Aorta (tissue), 5 donors: ENCODE measurements at regions not wholly inside any gene's neighbourhood (a gene's known extent, or its start where the extent isn't known, plus 50 kb on each side); places are given as distances from the start of the nearest gene placed in this dataset.

ENCODE experiments used
- ATAC-seq: fragments of 200-7000 bp; cut with Tn5 transposase; one replicate; pipeline ENCODE4 v1.9.1; 2022; ENCODE audit warnings: moderate library complexity; ENCODE audit not compliant: low FRiP score
- DNase-seq, 2 donors: peaks; one replicate each; pipeline ENCODE4 v3.0.0-alpha.2; 2020
- H3K27ac ChIP-seq, 2 donors: one replicate each; pipeline ENCODE4 v1.5.1; 2013; ENCODE audit warnings: low read length in 2 of 2, mild to moderate bottlenecking in 2 of 2, moderate library complexity in 2 of 2, control low read depth in 1 of 2, inconsistent platforms in 1 of 2, low read depth in 1 of 2
- H3K27me3 ChIP-seq, 2 donors: one replicate each; pipeline ENCODE4 v1.6.1; 2013; ENCODE audit warnings: control low read depth in 1 of 2, low read length in 1 of 2, mild to moderate bottlenecking in 1 of 2, moderate library complexity in 1 of 2; ENCODE audit not compliant: insufficient read depth in 2 of 2, control insufficient read depth in 1 of 2
- H3K36me3 ChIP-seq, 2 donors: one replicate each; pipeline ENCODE4 v1.6.1; 2013; ENCODE audit warnings: control low read depth in 1 of 2, low read length in 1 of 2, mild to moderate bottlenecking in 1 of 2; ENCODE audit not compliant: insufficient read depth in 2 of 2, control insufficient read depth in 1 of 2
- H3K4me1 ChIP-seq, 2 donors: one replicate each; pipeline ENCODE4 v1.6.1; 2013; ENCODE audit warnings: low read length in 2 of 2, control low read depth in 1 of 2, mild to moderate bottlenecking in 1 of 2, moderate library complexity in 1 of 2; ENCODE audit not compliant: insufficient read depth in 2 of 2, control insufficient read depth in 1 of 2
- H3K4me3 ChIP-seq, 2 donors: one replicate each; pipeline ENCODE4 v1.5.1; 2013; ENCODE audit warnings: low read length in 2 of 2, control low read depth in 1 of 2, mild to moderate bottlenecking in 1 of 2
- H3K9me3 ChIP-seq: one replicate; pipeline ENCODE4 v1.6.1; 2013; ENCODE audit warnings: mild to moderate bottlenecking, low read length; ENCODE audit not compliant: control insufficient read depth
- WGBS, 2 donors: extraction: QIAGEN DNeasy Blood & Tissue Kit; methylation state at CpG; one replicate each; pipeline ENCODE4 v1.1.7; 2013; 5-methylcytosine and 5-hydroxymethylcytosine counted together
- intact Hi-C, 2 donors: fragments of 100-400 bp; cut with DNase I; formaldehyde crosslinking; loops; one replicate each; pipeline versions ENCODE4 v1.14.2 to v1.15.0; 2022
- donor health status: healthy with polysubstance abuse.
- donor health status: Bipolar disorder and iron deficiency.
- donor health status: DM: no; HTN: no; CAD: no.
- donor health status: DM: no; HTN: no; CAD: no.
- donor health status: DM: yes; HTN: yes; CAD: no.

DNA sequence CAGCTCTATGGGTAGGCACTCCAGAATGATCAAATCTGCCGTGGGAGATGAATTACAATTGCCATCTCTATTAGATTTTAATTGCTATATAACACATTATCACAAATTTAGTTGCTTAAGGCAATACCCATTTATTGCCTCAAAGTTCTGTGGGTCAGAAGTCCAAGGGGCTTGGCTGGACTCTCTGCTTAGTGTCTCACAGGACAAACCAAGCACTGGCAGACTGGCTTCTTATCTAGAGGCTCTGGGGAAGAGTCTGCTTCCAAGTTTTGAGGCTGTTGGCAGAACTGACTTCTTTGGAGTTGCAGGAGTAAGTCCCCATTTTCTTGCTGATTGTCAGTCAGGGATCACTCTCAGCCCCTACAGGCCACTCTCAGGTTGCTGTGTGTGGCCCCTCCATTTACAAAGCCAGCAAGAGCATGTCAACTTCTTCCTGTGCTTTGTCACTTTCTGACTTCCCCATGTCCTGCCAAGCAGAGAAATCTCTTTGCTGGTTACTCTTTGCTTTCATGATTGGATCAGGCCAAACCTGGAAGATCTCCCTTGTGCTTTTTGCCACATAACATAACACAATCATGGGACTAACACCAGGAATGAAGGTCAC lies 93.5 kb upstream of the PRICKLE2 start:
- Histone ChIP-seq H3K36me3 (no peaks in the 10 kb centered on the region), H3K4me1 (no peaks in the 10 kb centered on the region), H3K27ac (no peak overlapping the region), H3K9me3 (no peaks in the 10 kb centered on the region), H3K27me3 (no peaks in the 10 kb centered on the region), H3K4me3 (no peak overlapping the region)
- WGBS, 2 donors = 88 to 96% methylated on average over 1 of the region's 1 CpG
- ATAC-seq (peak; percentile 63), DNase-seq (no peak)
- intact Hi-C loops = no loop called here

DNA sequence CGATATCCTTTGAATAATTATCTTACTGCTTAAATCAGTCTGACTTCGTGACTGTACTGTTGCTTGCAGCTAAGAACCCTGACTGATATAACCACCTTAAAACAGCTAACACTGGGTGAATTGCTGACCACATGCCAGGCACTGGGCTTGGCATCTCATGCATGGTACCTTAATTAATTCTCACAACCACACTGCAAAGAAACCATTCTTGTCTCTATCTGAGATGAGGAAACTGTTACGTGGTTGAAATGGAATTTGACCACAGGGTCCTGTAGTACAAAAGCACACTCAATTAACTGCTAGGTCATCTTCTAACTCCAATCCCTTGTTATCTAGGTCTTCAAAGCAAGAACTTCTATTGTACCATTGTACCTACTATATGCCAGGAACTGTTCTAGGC lies 92.7 kb upstream of the PRICKLE2 start:
- intact Hi-C loops = no loop called here

DNA sequence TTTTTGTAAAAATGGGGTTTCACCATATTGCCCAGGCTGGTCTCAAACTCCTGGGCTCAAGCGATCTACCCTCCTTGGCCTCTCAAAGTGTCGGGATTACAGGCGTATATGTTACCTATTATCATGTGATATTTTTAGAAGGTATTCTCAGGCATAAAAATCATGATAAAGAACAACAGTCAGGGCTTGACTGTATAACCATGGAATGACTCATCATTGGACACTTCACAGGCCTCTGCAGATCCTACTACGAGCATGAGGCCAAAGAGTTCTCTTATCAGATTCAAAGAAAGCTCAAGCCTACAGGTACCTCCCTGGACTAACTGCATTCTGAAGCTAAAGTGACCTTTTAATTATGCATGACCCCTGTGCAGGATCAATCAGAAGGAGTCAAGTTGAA lies 91.7 kb upstream of the PRICKLE2 start:
- H3K36me3 ChIP-seq = no peaks in the 10 kb centered on the region
- H3K4me3 ChIP-seq = no peak overlapping the region
- intact Hi-C loops = no loop called here
- DNase-seq (no peak), ATAC-seq (no peak)
- H3K9me3 ChIP-seq = no peaks in the 10 kb centered on the region
- H3K27me3 ChIP-seq = no peaks in the 10 kb centered on the region
- H3K4me1 ChIP-seq = no peaks in the 10 kb centered on the region
- 86 to 93% methylated on average over 4 of the region's 4 CpGs for WGBS, 2 donors
- no peak overlapping the region for H3K27ac ChIP-seq

More for the DNA sequence above, 92.7 kb upstream of the PRICKLE2 start:
- Histone ChIP-seq H3K4me1 (no peaks in the 10 kb centered on the region), H3K4me3 (no peak overlapping the region), H3K27ac (no peak overlapping the region), H3K9me3 (no peaks in the 10 kb centered on the region), H3K27me3 (no peaks in the 10 kb centered on the region), H3K36me3 (no peaks in the 10 kb centered on the region)
- ATAC-seq (no peak), DNase-seq (no peak)
- WGBS, 2 donors = 93 to 96% methylated on average over 3 of the region's 3 CpGs

DNA sequence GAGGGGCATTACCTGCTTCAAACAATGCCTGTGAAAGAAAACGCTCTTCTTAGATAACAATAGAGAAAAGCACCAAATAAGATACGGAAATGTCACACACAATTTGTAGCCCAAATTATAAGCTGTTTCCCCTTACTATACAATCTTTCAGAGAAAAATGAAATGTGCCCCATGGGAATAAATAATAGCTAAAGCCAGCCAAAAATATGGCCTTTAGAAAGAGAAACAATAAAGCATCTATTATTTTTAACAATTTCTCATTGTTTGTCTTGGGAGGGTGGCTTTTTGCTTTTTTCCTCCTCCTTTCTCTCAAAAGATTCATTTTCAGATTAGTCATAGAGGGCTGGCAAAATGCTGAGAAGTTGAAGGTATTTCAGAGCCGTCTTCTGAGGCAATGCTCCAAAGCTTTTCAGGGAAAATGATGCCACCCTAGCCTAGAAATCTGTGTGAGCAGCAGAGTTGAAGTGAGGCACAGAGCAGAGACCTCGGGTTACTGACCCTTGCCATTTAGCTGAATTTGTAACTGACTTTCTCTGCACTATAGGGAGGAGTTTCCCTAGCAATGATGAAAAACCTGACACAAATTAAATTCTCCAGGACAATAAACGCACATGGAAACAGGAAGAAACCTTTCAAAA lies 86.3 kb upstream of the PRICKLE2 start:
- Histone ChIP-seq H3K36me3 (no peaks in the 10 kb centered on the region), H3K9me3 (no peaks in the 10 kb centered on the region), H3K27me3 (no peaks in the 10 kb centered on the region), H3K27ac (no peak overlapping the region), H3K4me3 (no peak overlapping the region), H3K4me1 (no peaks in the 10 kb centered on the region)
- WGBS, 2 donors = 16 to 18% methylated on average over 5 of the region's 5 CpGs
- no peak for DNase-seq
- ATAC-seq = no peak
- intact Hi-C loops = no loop called here

- H3K36me3 ChIP-seq = no peaks in the 10 kb centered on the region
- no peaks in the 10 kb centered on the region for H3K27me3 ChIP-seq
- intact Hi-C loops = no loop called here
- 93 to 100% methylated on average over 1 of the region's 1 CpG for WGBS, 2 donors
- no peak overlapping the region for H3K27ac ChIP-seq
- DNase-seq (no peak), ATAC-seq (no peak)
- H3K4me3 ChIP-seq = no peak overlapping the region
- no peaks in the 10 kb centered on the region for H3K9me3 ChIP-seq
- no peaks in the 10 kb centered on the region for H3K4me1 ChIP-seq
Measured at GRCh38 chr3:64308931-64309330, 83.7 kb upstream of the PRICKLE2 start.

DNA sequence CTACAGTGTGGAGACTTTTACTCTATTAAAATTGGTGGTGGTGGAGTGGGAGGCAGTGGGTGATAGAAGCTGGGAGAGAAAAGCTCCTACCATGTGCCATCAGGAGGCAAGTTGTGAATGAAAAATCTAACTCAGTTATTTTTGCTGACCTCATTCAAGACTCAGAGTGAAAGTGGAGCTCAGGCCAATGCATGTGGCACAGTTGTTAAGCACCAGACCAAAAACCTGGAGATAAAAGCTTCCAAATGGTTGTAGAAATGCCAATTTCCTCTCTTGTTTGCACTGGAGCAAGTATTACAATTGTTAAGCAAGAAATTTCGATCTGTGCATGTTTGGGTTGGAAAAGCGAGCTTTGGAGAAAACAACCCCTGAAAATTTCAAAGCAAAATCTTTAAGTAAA lies 81.5 kb upstream of the PRICKLE2 start:
- DNase-seq (no peak), ATAC-seq (no peak)
- Histone ChIP-seq H3K27me3 (no peaks in the 10 kb centered on the region), H3K27ac (no peak overlapping the region), H3K4me1 (no peaks in the 10 kb centered on the region), H3K4me3 (no peak overlapping the region), H3K9me3 (no peaks in the 10 kb centered on the region), H3K36me3 (no peaks in the 10 kb centered on the region)
- WGBS, 2 donors = 14 to 19% methylated on average over 2 of the region's 2 CpGs
- intact Hi-C loops = no loop called here

- ATAC-seq = no peak
- Histone ChIP-seq H3K27me3 (no peaks in the 10 kb centered on the region), H3K4me3 (no peak overlapping the region), H3K9me3 (no peaks in the 10 kb centered on the region), H3K4me1 (no peaks in the 10 kb centered on the region), H3K27ac (no peak overlapping the region), H3K36me3 (no peaks in the 10 kb centered on the region)
- WGBS, 2 donors = 98 to 100% methylated on average over 1 of the region's 1 CpG
- intact Hi-C loops = no loop called here
- no peak for DNase-seq
Measured at GRCh38 chr3:64305731-64306130, 80.5 kb upstream of the PRICKLE2 start.

DNA sequence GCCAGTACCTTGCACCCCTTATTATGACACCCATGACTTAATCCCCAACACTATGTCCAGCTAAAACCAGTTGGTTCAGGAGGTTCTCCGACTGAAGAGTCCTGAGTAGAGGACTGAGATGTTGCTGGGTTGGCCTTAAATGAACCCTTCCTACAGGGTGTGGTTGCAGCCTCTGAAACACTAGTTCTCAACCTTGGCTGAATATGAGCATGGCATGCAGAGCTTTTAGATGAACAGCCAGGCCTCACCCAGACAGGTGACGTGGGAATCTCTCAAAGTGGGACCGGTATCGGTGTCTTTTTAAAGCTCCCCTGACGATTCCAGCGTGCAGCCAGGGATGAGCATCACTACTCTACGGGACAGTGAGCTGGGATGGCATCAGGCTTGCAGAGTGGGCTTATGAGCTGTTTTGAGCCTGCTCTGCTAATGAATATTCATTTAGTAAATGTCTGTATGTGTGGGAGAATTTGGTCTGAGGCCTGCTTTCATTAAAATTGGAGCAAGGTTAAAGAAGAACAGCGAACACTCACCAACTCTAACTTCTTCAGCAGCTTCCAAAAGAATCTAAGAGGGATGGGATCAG lies 79.7 kb upstream of the PRICKLE2 start:
- Histone ChIP-seq H3K27me3 (no peaks in the 10 kb centered on the region), H3K27ac (no peak overlapping the region), H3K36me3 (no peaks in the 10 kb centered on the region), H3K4me3 (no peak overlapping the region), H3K4me1 (no peaks in the 10 kb centered on the region), H3K9me3 (no peaks in the 10 kb centered on the region)
- ATAC-seq (no peak), DNase-seq (no peak)
- 98 to 99% methylated on average over 8 of the region's 8 CpGs for WGBS, 2 donors
- intact Hi-C loops = no loop called here

DNA sequence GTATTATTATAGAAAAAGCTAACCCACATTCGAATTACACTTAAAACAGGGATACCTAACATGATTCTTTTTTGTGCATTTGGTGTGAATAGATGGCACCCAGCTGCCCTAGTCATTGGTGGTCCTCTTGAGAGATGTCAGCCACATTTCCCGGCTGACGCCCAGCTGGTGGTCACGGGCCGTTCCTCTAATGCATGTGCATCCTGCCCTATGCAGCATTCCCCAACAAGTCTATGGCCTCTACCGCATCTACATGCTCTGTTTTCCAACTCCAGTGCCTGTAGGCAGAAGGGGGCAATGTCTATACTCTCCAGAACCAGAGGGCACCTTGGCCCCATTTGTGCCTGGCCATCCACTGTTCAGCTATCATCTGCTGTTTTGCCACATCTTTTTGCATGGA lies 78.6 kb upstream of the PRICKLE2 start:
- Histone ChIP-seq H3K27me3 (no peaks in the 10 kb centered on the region), H3K36me3 (no peaks in the 10 kb centered on the region), H3K9me3 (no peaks in the 10 kb centered on the region), H3K27ac (no peak overlapping the region), H3K4me1 (no peaks in the 10 kb centered on the region), H3K4me3 (no peak overlapping the region)
- intact Hi-C loops = no loop called here
- WGBS, 2 donors = 97 to 99% methylated on average over 6 of the region's 6 CpGs
- ATAC-seq (no peak), DNase-seq (no peak)
